ENCODE measurements at regions not wholly inside any gene's neighbourhood (a gene's known extent, or its start where the extent isn't known, plus 50 kb on each side); places are given as distances from the start of the nearest gene placed in this dataset.

DNA sequence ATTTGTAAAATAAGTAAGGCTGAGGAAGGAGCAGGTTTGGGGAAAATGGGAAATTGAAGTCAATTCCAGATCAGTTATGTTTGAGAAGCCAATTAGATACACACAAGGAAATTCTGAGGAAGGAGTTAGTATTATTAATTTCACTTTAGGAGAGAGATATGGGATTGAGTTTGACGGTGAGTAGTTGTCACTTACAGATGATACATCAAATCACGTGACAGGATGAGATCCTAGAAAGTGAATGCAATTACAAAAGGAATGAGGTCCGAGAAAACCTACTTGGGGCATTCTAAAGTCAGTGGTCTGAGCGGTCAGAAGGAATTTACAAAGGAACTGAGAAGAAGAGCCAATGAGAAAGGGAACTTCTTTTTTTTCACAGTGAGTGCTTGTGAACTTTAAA is 364.3 kb upstream of the TMEM229A start:
- Histone ChIP-seq H3K4me3 (replicated peaks in 1 of 3; ENCODE audit: insufficient read depth in 1 of 3, low read depth in 2 of 3, low read length in 3 of 3) (no peak overlapping the region), H3K9ac (ENCODE audit: insufficient read depth, low read depth, low read length) (no peak overlapping the region), H2AFZ (ENCODE audit: low read length) (no peak overlapping the region), H3K27ac (ENCODE audit: extremely low read length, insufficient read depth, low read length) (no peak overlapping the region), H4K20me1 (ENCODE audit: insufficient read depth, low read length) (no peaks in the 10 kb centered on the region), H3K4me1 (ENCODE audit: insufficient read depth, low read length) (no peaks in the 10 kb centered on the region), H3K79me2 (ENCODE audit: insufficient read depth, low read length) (no peaks in the 10 kb centered on the region), H3K36me3 (replicated peaks in 1 of 2; ENCODE audit: control insufficient read depth in 1 of 2, insufficient read depth in 2 of 2, low read length in 2 of 2) (no peaks in the 10 kb centered on the region), H3K4me2 (ENCODE audit: low read depth, low read length) (no peak overlapping the region), H3K9me3 (ENCODE audit: low read length) (no peaks in the 10 kb centered on the region), H3K27me3 (ENCODE audit: control insufficient read depth in 1 of 2, insufficient read depth in 2 of 2, low read length in 2 of 2) (no peaks in the 10 kb centered on the region)
- intact Hi-C loops (cut with micrococcal nuclease; ENCODE audit: unreplicated experiment), result loop anchor here (10.0 kb wide), 1 partner anchor 62 kb away; no protein-coding TSS in a partner anchor
- no peak for ATAC-seq
- CTCF ChIA-PET (ENCODE audit: low intra/inter-chr PET ratio, low total read pairs), result no interaction called here
- POLR2A ChIA-PET, result no interaction called here
- in situ Hi-C loops (cut with HindIII; ENCODE audit: extremely low pct_ligation_motif_present, low pct_unique_long_range_greater_than_20kb), result no loop called here
- FAIRE-seq, result no peak
- WGBS (ENCODE audit: low lambda C conversion rate), result 15% methylated on average over 4 of the region's 4 CpGs
- TF ChIP-seq ETV6 (CRISPR knock-in tag; conservative IDR thresholded peaks at IDR 0.05) (no peak), RAD51 (IDR thresholded peaks at IDR 0.05; ENCODE audit: borderline replicate concordance) (peak; percentile 46; the same call in 1 of the 2 replicates)
- BruUV-seq (replicated peaks), result no TSS peak
- DNase-seq (ENCODE audit: low spot score), result no peak

DNA sequence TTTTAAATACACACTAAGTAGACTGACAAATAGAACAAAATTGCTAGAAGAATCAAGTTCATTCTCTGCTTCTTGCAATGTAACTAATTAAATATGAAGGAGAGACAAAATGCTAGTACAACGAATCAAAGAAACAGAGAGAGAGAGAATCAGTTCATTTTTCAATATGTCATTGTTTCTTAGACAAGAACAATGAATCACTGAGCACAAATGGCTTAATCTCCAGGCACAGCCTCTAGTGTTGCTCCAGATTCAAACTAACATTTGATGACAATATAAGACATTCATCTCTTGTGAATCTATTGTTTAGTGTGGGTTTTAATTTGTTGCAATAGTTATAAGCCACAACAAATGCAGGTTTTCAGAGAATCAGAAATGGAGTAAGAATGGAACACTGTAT is 357.4 kb upstream of the TMEM229A start:
- no peaks in the 10 kb centered on the region for H3K79me2 ChIP-seq (ENCODE audit: insufficient read depth, low read length)
- no peaks in the 10 kb centered on the region for H3K27me3 ChIP-seq (ENCODE audit: control insufficient read depth in 1 of 2, insufficient read depth in 2 of 2, low read length in 2 of 2)
- intact Hi-C loops (cut with micrococcal nuclease; ENCODE audit: unreplicated experiment) (loop anchor here (10.0 kb wide), 1 partner anchor 56 kb away; no protein-coding TSS in a partner anchor), in situ Hi-C loops (cut with HindIII; ENCODE audit: extremely low pct_ligation_motif_present, low pct_unique_long_range_greater_than_20kb) (no loop called here)
- no peak overlapping the region for H3K4me3 ChIP-seq (replicated peaks in 1 of 3; ENCODE audit: insufficient read depth in 1 of 3, low read depth in 2 of 3, low read length in 3 of 3)
- ChIA-PET POLR2A (no interaction called here), CTCF (ENCODE audit: low intra/inter-chr PET ratio, low total read pairs) (no interaction called here)
- no peak overlapping the region for H3K4me2 ChIP-seq (ENCODE audit: low read depth, low read length)
- DNase-seq (ENCODE audit: low spot score), result no peak
- no TSS peak for BruUV-seq (replicated peaks)
- H4K20me1 ChIP-seq (ENCODE audit: insufficient read depth, low read length), result no peaks in the 10 kb centered on the region
- no peak for FAIRE-seq
- H3K36me3 ChIP-seq (replicated peaks in 1 of 2; ENCODE audit: control insufficient read depth in 1 of 2, insufficient read depth in 2 of 2, low read length in 2 of 2), result no peaks in the 10 kb centered on the region
- no peaks in the 10 kb centered on the region for H3K4me1 ChIP-seq (ENCODE audit: insufficient read depth, low read length)
- TF ChIP-seq, protein P1, sequence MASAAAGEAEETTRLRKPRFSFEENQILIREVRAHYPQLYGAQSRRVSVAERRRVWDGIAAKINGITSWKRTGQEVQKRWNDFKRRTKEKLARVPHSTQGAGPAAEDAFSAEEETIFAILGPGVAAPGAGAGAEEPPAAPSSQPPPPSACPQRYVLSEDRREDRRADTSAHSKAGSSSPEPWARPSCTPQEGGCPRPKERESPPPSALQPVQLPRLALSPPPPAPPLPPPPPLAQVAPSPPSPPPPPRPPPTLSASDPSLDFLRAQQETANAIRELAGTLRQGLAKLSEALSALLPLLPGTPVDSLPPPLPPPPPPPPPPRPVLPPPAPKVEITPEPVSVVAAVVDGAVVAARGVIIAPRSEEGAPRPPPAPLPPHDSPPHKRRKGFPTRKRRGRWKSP (CRISPR knock-in tag; IDR thresholded peaks at IDR 0.05), result no peak
- H3K9me3 ChIP-seq (ENCODE audit: low read length), result no peaks in the 10 kb centered on the region
- no peak overlapping the region for H3K9ac ChIP-seq (ENCODE audit: insufficient read depth, low read depth, low read length)
- H2AFZ ChIP-seq (ENCODE audit: low read length), result no peak overlapping the region
- no peak overlapping the region for H3K27ac ChIP-seq (ENCODE audit: extremely low read length, insufficient read depth, low read length)
- ATAC-seq, result no peak
- WGBS (ENCODE audit: low lambda C conversion rate), result 3% methylated on average over 1 of the region's 1 CpG
